ENCODE measurements at regions not wholly inside any gene's neighbourhood (a gene's known extent, or its start where the extent isn't known, plus 50 kb on each side); places are given as distances from the start of the nearest gene placed in this dataset.
"Not testable (repeated sequence)": the region's sequence is repeated elsewhere in the genome, so short reads cannot be mapped to it uniquely, and the experiment has no call there.

DNA sequence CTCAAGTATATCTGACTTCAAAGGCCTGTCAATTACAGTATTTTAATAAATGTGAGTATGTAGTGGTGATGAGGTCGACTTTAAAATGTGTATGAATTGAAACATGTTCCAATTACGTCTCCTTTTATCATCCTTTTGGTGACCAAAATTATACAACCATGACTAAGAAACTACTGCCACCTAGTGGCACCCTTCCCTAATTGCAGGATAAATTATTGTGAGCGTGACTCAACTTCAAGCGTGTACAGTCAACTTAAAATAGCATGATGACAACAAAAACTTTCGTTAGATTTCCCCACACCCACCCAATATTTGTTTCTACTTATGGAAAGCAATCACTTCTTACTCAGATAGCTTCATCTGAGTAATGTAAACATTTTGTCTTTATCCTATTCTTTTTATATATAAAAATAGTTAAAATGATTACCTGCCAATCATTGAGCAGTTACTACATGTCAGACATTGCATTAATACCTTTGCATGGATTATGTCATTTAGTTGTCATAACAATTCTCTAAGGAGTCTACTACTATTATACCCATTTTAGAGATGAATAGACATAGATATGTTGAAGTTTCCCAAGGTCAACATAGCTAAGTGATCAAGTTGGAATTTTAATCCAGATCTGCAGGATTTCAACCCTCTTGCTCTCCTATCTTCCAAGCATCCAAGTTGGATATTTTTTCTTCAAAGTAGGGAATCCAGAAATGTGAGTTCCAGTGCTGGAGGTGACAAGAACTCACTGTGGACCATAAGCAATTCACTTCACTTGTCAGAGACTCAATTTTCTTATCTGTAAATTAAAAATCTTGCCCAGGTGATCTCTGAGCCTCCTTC is 106.0 kb downstream of the MEX3B start:
- no peak for DNase-seq

DNA sequence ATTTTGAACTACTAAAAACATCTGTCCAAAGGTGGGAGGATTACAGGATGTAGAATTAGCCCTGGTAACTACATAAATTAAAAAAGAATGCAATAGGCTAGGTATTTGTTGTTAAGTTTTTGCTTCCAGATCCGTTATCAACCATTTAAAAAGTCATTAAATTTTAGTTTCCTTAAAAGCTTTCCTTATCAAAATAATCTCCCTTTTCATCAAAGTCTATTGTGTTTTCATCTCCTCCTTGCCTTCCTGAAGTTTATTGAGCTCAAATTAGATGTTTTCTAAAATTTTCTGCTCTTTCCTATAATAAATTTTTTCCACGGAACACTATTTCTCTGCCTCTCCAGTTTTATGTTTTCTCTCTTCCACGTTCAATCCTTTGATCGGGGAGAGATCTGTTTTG is 108.6 kb downstream of the MEX3B start:
- DNase-seq, result no peak

DNA sequence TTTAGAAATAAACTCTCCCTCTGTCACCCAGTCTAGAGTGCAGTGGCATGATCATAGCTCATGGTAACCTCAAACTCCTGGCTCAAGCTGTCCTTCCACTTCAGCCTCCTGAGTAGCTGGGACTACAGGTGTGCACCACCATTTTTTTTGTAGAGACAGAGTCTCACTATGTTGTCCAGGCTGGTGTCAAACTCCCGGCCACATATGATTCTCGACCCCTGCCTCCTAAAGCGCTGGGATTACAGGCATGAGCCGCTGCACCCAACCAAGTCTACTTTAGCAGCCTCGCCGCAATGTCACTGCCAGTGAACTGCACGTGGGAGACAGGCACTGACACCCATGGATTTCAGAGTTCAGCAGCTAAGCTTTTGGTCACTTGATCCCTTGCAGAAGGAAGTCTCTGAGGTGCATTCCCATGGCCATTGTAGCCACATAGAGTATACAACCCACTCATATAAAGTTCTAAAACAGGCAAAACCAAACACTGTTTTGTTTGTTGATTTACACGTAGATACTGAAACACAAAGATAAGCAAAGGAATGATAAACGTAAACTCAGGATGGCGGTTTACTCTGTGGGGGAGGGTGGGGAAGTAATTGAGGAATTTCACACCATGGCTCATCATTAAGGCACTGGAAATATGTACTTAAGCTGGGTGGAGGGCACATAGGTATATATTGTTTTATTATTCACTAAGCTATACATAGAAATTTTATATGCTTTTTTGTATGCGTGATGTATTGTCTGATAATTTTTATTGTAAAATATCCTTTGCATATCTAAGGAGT is 115.0 kb downstream of the MEX3B start:
- no peak for DNase-seq

DNA sequence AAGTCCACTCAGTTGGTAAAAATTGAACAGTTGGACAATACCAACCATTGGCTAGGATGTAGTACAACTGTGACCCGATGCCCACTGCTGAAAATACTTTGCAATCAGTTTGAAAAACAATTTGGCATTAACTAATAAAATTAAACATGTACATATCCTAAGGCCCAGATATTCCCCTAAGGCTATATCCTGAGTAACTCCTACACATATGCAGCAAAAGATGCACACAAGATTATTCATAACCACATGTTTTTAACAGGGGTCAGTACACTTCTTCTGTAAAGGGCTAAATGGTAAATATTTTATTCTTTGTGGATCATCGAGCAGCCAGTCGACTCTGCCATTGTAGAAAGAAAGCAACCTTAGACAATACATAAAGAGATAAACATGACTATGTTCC is 116.3 kb downstream of the MEX3B start:
- DNase-seq, result no peak

DNA sequence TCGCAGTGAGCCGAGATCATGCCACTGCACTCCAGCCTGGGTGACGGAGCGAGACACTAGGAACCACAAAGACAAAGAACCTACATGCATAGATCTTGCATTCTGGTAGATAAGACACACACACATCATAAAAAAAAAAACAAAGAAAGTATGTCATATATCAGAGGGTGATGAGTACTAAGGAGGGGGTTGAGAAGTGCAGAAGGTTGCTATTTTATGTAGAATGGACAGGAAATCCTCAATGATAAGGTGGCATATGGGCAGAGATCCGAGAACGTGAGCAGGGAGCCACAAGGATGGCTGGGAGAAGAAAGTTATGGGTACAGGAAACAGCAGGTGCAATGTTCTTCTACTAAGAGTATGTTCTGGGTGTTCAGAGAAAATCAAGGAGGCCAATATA is 118.8 kb downstream of the MEX3B start:
- no peak for DNase-seq

DNA sequence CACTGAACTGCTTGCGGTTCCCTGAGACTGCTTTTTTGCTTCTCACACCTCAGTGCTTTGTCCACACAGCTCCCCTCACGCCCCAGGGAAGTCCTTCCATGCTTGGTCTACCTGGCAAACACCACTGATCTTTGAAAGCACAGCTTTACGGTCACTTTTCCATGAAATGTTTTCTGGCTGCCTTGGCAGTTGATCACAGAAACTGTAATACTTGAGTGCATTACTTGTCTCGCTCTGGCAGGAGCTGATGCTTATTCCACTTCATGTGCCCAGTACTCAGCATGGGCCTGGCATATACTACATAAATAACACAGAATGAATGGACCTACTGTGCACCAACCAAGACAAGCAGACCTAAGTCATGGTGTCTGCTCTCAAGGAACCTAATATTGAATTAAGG is 121.1 kb downstream of the MEX3B start:
- DNase-seq, result no peak

DNA sequence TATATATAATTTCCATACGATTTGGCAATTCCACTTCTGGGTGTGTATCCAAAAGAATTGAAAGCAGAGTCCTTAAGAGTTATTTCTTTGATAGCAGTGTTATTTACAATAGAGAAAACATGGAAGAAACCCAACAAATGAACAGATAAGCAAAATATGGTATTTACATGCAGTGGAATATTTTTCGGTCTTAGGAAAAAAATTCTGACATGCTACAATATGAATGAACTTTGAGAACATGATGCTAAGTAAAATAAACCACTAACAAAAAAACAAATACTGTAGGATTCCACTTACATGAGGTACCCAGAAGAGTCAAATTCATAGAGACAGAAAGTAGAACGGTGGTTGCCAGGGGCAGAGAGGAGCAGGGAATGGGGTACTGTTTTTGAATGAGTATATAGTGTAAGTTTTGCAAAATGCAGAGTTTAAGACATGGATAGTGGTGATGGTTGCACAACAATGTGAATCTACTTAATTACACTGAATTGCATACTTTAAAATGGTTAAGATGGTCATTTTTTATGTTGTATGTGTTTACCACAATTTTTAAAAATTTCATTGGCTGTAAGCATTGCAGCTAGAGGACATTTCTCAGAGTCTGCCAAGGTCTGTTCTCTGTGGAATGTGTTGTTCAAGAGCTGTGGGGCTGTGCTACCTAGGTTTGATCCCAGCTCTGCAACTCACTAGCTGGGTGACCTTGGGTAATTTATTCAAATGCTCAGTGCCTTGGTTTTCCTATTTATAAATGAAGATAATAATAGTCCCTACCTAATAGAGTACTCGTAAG is 122.1 kb downstream of the MEX3B start:
- DNase-seq, result no peak

DNA sequence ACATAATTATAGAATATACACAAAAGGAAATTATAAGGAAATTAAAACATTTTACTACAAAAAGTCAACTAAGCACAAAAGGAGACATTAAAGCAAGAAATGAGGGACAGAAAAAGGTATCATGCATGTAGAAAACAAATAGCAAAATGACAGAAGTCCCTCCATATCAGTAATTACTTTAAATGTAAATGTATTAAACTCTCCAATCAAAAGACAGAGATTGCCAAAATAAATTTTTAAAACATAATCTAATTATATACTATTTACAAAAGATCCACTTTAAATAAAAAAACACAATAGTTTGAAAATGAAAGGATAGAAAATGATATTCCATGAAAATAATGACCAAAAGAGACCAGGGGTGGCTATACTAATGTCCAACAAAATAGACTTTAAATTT is 123.7 kb downstream of the MEX3B start:
- no peak for DNase-seq

DNA sequence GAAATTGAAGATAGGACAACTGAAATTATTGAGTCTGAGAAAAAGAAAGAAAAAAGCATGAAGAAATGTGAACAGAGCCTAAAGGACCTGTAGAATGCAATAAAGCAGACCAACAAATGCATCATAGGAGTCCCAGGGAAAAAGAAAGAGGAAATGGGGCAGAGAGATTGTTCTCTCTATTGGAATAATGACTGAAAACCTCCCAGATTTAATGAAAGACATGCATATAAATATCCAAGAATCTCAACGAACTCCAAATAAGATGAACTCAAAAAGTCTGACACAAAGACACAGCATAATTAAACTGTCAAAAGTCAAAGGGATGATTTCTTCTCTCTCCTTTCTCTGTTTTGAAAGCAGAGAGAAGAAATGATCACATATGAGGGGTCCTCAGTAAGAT is 124.7 kb downstream of the MEX3B start:
- no peak for DNase-seq

DNA sequence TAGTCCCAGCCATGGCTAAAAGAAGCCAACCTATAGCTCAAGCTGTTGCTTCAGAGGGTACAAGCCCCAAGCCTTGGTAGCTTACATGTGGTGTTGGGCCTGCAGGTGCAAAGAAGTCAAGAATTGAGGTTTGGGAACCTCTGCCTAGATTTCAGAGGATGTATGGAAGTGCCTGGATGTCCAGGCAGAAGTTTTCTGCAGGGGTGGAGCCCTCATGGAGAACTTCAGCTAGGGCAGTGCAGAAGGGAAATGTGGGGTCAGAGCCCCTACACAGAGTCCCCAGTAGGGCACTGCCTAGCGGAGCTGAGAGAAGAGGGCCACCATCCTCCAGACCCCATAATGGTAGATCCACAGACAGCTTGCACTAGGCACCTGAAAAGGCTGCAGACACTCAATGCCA is 127.1 kb downstream of the MEX3B start:
- DNase-seq, result not testable (repeated sequence)

DNA sequence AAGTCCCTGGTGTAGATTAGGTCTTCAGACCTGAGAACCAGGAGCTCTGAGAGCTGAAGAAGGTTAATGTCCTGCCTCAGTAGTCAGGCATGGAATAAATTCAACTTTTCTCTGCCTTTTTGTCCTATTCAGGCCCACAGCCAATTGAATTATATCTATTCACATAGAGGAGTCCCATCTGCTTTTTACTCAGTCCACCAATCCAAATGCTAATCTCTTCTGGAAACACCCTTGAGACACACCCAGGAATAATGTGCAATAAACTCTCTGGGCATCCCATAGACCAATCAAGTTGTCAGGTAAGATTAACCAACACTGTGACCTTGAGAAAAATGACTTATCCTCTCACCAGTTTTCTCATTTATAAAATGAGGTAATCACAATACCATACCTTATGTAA is 129.4 kb downstream of the MEX3B start:
- no peak for DNase-seq

DNA sequence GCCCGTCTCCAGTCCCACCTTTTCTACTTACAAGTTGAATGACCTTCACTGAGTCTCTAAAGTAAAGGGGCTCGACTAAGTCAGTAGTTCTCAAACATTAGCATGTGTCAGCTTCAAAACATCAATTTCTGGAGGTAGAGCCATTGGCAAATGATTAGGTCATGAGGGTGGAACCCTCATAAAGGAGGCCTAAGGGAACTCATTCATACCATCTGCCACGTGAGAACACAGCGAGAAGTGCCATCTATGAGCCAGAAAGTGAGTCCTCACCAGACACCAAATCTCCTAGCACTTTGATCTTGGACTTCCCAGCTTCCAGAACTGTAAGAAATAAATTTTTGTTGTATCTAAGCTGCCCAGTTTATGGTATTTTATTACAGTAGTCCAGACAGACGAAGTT is 129.8 kb downstream of the MEX3B start:
- no peak for DNase-seq

DNA sequence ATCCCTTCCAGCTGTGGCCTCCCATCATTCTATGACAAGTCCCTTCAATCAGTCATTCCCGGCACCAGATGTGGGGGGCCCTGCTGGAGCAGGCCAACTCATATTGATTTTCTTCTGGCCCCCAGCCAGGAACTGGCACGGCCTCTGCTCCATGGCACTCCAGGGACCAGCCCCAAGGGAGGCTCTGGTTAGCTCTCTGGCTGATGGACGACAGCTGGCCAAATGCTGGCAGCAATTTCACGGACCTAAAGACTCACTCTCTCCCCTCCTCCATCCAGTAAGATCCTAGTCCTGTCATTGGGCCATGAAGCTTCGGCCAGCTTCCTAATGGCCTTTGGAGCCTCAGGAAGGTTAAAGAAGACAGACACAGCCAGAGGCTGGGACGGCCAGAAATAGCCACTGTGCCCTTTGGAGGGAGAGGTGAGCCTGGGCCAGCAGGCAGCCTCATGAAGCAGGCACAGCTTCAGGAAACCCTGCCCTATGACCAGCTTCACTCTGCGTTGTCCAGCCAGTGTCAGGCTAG is 131.0 kb downstream of the MEX3B start:
- DNase-seq, result no peak

DNA sequence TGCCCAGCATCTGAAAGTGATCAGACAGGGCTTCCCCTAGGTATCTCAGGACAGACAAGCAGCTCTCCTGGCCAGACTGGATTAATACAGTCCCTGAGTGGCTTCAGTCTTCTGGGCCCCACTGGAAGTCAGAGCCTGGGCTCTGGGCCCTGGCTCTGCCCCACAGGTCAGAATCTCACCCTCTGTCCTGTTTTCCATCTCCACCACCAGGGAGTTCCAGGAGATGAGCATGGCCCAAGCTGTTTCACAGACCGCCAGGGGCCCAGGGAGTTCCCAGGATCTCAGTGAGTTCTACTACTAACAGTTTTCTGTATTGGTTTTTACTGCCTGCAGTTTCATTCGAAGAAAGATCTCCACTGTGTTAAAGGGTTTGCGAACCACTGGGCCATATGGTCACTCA is 131.5 kb downstream of the MEX3B start:
- no peak for DNase-seq

DNA sequence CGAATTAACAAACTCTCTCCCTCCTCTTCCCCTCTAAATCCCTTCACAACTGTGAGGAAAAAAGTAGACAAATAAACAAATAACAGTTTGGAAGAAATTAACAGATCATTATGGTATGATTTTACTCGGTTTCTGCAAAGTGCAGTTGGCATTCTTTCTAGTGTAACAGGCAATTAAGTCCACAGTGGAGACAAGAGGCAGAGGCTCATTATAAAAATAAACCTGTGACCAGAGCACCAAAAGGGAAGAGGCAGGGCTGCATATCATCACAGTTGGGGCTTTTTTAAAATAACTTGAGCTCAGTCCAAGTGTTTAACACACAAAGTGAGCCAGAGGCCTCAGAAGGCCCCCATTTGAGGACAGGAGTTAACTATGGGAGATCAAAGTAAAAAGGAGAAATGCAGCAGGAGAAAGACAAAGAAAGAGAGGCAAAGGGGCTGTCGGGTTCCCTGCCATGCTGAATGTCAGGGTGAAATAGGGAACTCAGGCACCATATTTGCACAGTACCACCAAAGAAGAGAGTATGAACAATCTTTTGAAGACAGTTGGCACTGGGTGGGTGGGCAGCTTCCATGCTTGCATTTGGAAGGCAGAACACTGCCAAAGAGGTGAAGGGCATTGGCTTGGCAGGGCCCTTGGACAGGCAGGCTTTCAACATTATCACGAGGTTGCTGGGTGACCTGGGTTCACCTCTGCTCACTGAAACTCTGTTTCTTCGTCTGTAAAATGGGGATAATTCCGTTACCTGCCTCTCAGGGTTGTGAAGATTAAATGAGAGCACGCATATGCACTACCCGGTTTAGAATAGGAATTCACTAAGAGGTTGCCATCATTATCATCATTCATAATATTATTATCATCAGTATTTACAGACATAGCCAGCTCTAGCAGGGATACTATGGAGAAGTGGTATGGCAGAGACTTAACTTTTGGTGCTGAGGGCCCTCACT is 134.5 kb downstream of the MEX3B start:
- no peak for DNase-seq

DNA sequence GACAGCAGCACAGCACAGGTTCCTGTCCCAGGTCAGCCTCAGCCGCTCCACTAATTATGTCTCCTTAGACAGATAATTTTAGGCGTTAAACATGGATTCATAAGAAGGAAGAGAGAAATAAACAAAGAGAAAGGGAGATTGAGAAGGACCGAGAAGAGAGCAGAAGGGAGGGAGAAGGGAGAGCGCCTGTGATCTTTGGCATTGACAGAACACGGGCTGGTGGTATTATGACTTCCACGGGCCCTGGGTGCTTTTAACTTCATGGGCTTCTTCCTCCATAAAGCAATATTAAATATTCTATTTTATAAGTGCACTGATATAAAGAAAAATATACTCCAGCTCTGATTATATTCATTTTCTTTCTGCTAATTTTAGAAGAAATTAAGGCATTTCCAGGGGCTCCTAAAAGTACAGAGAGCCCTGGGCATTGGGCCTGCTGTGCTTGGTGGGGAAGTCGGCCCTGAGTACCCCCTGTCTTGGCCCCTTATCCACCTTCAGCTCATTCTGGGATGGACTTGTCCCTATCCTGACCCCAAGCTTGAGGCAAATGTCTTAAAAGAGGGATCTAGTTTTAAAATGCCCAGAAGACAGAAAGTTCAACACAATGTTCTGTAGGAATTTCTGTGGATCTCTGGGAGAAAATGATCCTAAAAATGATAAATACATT is 135.3 kb downstream of the MEX3B start:
- no peak for DNase-seq

DNA sequence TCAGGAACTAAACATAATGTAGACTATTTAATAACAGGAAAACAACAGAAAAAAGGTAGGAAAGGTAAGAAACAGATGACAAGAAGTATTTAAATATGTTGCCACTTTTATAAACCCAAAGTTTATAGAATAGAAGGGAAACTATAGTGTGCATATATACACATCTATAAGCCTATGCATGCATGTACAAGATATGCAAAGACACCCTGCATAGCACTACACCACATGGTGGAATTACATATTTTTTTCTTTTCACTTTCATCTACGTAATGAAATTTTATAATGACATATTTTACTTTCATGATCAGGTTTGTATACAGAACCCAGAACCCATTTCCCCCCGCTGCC is 136.8 kb downstream of the MEX3B start:
- no peak for DNase-seq

DNA sequence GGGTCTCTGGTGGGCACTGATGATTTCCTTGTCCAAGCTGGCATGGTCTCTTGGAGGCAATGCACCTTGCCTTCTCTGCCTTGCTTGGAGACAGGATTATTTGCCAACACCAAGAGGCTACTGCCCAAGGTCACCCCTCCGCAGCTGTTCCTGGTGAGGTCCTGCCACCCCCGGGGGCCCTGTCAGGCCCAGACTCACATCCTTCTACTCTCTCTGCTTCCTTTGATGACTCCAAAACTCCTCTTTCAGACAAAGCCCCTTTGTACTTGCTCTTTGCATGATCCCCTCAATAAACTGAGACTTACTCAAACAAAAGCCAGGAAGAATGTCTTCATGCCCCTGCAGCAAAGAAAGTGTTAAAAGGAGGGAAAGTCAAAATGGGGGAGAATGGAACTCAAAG is 137.7 kb downstream of the MEX3B start:
- DNase-seq, result no peak

DNA sequence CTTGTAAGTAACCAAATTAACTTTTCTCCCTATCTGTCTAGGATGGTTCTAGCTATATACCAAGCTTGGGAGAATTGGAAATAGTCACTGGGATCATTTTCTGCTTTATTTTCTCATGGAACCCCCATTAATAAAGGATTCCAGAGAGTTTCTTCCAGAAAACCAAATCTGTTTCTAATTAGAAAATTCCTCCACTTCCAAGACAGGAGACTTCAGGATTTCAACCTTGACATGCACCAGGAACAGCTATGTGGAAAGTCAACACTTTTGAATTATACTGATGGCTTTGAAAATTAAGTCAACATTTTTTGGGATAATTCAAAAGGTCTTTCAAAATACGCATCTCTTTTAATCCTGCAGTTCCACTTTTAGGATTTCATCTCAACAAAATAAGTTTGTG is 138.3 kb downstream of the MEX3B start:
- DNase-seq, result no peak

DNA sequence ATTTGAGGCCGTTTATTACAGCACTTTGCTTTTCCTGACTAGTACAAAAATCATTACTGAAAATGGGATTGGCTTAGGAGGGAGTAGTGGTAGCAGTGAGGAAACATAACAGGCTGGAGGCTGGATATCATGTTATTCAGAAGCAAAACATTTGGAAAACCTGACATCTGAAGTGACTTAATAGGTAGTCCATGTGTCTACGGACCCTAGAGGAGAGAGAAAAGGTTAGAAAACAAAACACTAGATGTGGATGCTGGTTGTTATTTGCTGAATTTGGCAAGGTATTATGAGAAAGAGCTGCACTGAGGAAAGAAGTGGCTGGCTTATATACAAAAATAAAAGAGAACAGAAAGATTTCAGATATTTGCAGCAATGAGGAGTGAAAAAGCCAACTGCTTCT is 139.9 kb downstream of the MEX3B start:
- no peak for DNase-seq

DNA sequence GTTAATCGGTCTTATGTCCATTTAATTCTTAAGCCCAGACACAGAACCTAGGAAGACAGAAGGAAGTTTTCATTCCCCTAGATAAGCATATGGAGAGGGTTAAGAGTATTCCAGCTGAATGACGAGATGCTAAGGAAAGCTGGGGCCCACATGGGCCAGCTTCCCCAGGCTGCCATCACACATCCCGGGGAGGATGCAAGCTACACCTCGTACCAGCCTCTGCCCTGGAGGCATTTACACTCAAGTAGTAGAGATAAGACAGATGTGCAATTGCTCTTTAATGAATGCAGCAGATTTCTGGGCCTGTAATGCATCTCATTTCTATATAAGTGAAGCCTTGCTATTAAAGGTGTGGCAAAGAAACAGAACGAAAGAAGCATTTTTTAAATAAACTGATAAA is 144.5 kb downstream of the MEX3B start:
- no peak for DNase-seq

DNA sequence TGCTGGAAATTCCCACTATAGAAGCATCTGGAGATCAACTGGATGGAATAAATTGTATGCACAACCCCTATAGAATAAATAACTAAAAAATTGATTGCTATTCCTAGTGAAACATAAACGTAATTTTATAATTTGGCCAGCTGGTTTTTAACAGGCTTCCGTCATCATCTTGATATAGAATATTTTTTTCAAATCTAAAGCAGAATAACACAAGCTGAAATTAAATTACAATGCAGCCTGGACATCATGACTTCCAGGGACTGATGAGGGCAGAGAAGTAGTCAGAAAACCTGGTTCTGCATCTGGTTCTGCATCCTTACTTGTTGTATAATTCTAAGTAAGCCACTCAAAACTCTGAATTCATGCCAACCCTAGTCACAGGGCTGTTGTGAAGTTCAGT is 146.1 kb downstream of the MEX3B start:
- DNase-seq, result no peak

Measured in NCI-H1930 (cell line).